Stimulated activated CD8-positive, alpha-beta memory T cell treated with anti-CD3 and anti-CD28 coated beads, Interleukin-15, amount 100 ng/mL, for 48 hours (primary cell): ENCODE measurements at regions not wholly inside any gene's neighbourhood (a gene's known extent, or its start where the extent isn't known, plus 50 kb on each side); places are given as distances from the start of the nearest gene placed in this dataset.

Source experiments
- DNase-seq, 2 donors: peaks; one replicate each; pipeline ENCODE4 v3.0.0-alpha.2; 2020; ENCODE audit warnings: low read depth in 2 of 2

GRCh38 chr1:192521734-192522133 lies 53.8 kb upstream of the RGS1 start:
- no peak for DNase-seq

DNA sequence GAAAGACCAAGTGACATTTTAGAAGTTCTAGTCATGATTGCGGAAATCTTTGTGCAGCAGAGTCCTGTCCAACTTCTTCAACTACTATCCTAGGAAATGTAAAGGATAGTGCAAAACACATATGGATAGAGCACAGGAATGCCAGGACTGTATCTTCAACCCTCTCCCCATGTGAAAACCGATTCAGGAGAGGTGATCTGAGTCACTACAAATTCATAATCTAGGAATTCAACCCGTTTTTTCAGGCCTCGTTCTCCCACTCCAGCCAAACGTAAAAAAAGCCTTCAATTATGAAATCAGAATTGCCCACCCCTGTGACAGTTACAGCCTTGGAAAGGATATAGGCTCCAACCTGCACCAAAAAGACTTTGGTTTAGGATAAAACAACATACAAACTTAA lies 52.9 kb upstream of the RGS1 start:
- DNase-seq = no peak

DNA sequence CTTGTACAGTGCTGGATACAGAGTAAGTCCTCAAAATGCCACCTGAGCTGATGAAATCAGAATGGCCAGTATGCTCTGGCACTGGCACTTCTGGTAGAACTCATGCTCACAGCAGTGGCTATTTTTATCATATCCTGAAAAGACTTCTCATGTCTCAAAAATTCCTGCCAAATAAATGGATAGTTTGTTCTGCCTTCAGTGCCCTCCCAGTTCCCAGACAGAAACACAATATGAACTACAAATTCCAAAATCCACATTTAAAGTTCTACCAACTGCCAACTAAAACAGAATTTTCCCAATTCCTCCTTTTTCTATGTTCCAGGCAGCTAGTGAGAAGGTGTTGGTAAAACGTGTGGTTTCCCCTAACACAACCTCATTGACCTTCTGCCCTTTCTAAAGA lies 51.4 kb upstream of the RGS1 start:
- DNase-seq = no peak
